OCI-LY1 (cell line): ENCODE measurements at regions not wholly inside any gene's neighbourhood (a gene's known extent, or its start where the extent isn't known, plus 50 kb on each side); places are given as distances from the start of the nearest gene placed in this dataset.

ENCODE experiments used
- H2AFZ ChIP-seq: fragments of 200-600 bp; sonication (generic), shearing (Covaris generic); 2 replicates; pipeline ENCODE4 v1.6.0; 2014; ENCODE audit warnings: antibody characterized with exemption, mild to moderate bottlenecking, low read length
- H3F3A ChIP-seq: fragments of 200-600 bp; sonication (generic), shearing (Covaris generic); 2 replicates; pipeline ENCODE4 v1.6.0; 2014; ENCODE audit warnings: mild to moderate bottlenecking, antibody characterized with exemption, low read length, moderate library complexity; ENCODE audit not compliant: insufficient read depth
- H3K27ac ChIP-seq: fragments of 200-600 bp; sonication (generic); 2 replicates; pipeline ENCODE4 v1.5.1; 2014; ENCODE audit warnings: low read length, mixed run types, mild to moderate bottlenecking, low read depth; ENCODE audit not compliant: poor library complexity, severe bottlenecking
- H3K27me3 ChIP-seq: fragments of 200-600 bp; sonication (generic); 2 replicates; pipeline ENCODE4 v1.6.0; 2014; ENCODE audit warnings: antibody characterized with exemption, mild to moderate bottlenecking, low read length, moderate library complexity; ENCODE audit not compliant: insufficient read depth
- H3K36me3 ChIP-seq: fragments of 200-600 bp; sonication (generic); 2 replicates; pipeline ENCODE4 v1.6.1; 2014; ENCODE audit warnings: mild to moderate bottlenecking, antibody characterized with exemption, low read length, moderate library complexity, mixed read lengths; ENCODE audit not compliant: insufficient read depth
- H3K4me1 ChIP-seq: fragments of 200-600 bp; sonication (generic); 2 replicates; pipeline ENCODE4 v1.5.1; 2014; ENCODE audit warnings: mild to moderate bottlenecking, low read length, moderate library complexity; ENCODE audit not compliant: insufficient read depth, severe bottlenecking
- H3K4me2 ChIP-seq: fragments of 200-600 bp; sonication (generic), shearing (Covaris generic); 2 replicates; pipeline ENCODE4 v1.6.1; 2014; ENCODE audit warnings: low read length
- H3K4me3 ChIP-seq: fragments of 200-600 bp; sonication (generic); 2 replicates; pipeline ENCODE4 v1.5.1; 2014; ENCODE audit warnings: low read length, low read depth, mild to moderate bottlenecking, mixed read lengths; ENCODE audit not compliant: poor library complexity, severe bottlenecking
- H3K79me2 ChIP-seq: fragments of 200-600 bp; shearing (Covaris generic); 2 replicates; pipeline ENCODE4 v1.6.1; 2016; ENCODE audit warnings: mixed run types, low read length, mixed read lengths; ENCODE audit not compliant: insufficient read depth
- H3K9ac ChIP-seq: fragments of 200-600 bp; sonication (generic), shearing (Covaris generic); 2 replicates; pipeline ENCODE4 v1.6.1; 2014; ENCODE audit warnings: mild to moderate bottlenecking, low read length, mixed read lengths
- H3K9me2 ChIP-seq: fragments of 200-600 bp; sonication (generic), shearing (Covaris generic); 2 replicates; pipeline ENCODE4 v1.6.1; 2014; ENCODE audit warnings: low read depth, mild to moderate bottlenecking, low read length, mixed read lengths
- H3K9me3 ChIP-seq: fragments of 200-600 bp; shearing (Covaris generic); 2 replicates; pipeline ENCODE4 v1.6.1; 2014; ENCODE audit warnings: low read length, mixed read lengths
- H4K20me1 ChIP-seq: fragments of 200-600 bp; sonication (generic), shearing (Covaris generic); 2 replicates; pipeline ENCODE4 v1.6.0; 2016; ENCODE audit warnings: mild to moderate bottlenecking, low read length; ENCODE audit not compliant: insufficient read depth
- CTCF ChIP-seq: fragments of 200-600 bp; sonication (generic), shearing (Covaris generic); IDR thresholded peaks from 2 replicates; pipeline ENCODE4 v1.5.1; 2017; ENCODE audit warnings: mild to moderate bottlenecking, antibody characterized with exemption, low read length, moderate library complexity, mixed read lengths
- EZH2 ChIP-seq: fragments of 200-600 bp; sonication (generic), shearing (Covaris generic); IDR thresholded peaks from 2 replicates; pipeline ENCODE4 v1.8.0; 2017; ENCODE audit warnings: borderline replicate concordance, mixed run types, mild to moderate bottlenecking, antibody characterized with exemption, low read length, moderate library complexity, mixed read lengths

DNA sequence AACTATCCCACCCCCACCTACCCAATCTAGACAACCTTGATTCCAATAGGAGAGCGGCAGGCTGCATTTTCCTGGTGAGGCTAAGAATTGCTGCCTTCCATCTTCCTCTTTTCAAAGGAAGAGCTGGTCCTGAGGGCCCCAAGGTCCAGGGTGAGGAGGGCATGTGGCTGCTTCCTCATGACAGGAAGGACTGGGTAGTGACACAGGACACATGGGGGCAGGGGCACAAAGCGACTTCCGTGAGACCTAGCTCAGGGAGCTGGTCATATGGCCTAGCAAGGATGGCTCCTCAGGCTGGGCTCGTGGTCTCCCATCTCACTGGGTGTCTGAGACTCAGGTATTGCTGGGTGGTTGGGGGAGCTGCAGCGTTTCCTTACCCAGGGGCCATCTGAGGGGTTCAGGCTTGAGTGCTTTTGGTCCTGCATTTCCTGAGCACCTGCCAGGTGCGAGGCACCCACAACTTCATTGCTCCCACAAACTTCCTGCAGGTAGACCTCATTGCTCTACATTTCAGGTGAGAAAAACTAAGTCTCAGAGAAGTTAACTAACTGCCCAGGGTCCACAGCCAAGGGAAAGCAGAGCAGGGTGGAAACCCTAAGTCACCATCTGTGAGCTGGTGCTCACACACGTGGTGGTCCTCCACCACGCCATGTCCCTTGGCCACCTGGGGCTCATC is 160.0 kb upstream of the TLE3 start:
- Histone ChIP-seq H3K9me3 (no peaks in the 10 kb centered on the region), H3K9ac (no peak overlapping the region), H3K79me2 (no peaks in the 10 kb centered on the region), H3K9me2 (no peaks in the 10 kb centered on the region), H3K27me3 (peaks cover 3% of the 10 kb centered on the region; the same call in 1 of the 2 replicates), H3K4me3 (no peak overlapping the region), H3K4me1 (peaks cover 37% of the 10 kb centered on the region), H2AFZ (no peak overlapping the region), H3K27ac (no peak overlapping the region), H3F3A (no peaks in the 10 kb centered on the region), H3K4me2 (no peak overlapping the region), H3K36me3 (no peaks in the 10 kb centered on the region), H4K20me1 (no peaks in the 10 kb centered on the region)
- TF ChIP-seq EZH2 (no peak), CTCF (no peak)

- Histone ChIP-seq H3K9me2 (no peaks in the 10 kb centered on the region), H2AFZ (no peak overlapping the region), H3K4me2 (no peak overlapping the region), H3F3A (no peaks in the 10 kb centered on the region), H3K9me3 (no peaks in the 10 kb centered on the region), H3K36me3 (no peaks in the 10 kb centered on the region), H4K20me1 (no peaks in the 10 kb centered on the region), H3K4me3 (no peak overlapping the region), H3K27me3 (peaks cover 3% of the 10 kb centered on the region; the same call in 1 of the 2 replicates), H3K4me1 (peaks cover 30% of the 10 kb centered on the region), H3K9ac (no peak overlapping the region), H3K27ac (no peak overlapping the region), H3K79me2 (no peaks in the 10 kb centered on the region)
- TF ChIP-seq CTCF (no peak), EZH2 (no peak)
These were observed 159.3 kb upstream of the TLE3 start for GRCh38 chr15:70257047-70257446.

- H3K36me3 ChIP-seq = no peaks in the 10 kb centered on the region
- H3K27ac ChIP-seq = no peak overlapping the region
- no peaks in the 10 kb centered on the region for H4K20me1 ChIP-seq
- H3K27me3 ChIP-seq = peaks cover 3% of the 10 kb centered on the region; the same call in 1 of the 2 replicates
- H3K4me1 ChIP-seq = peaks cover 19% of the 10 kb centered on the region
- H3K4me2 ChIP-seq = no peak overlapping the region
- no peak overlapping the region for H3K9ac ChIP-seq
- H3K4me3 ChIP-seq = no peak overlapping the region
- H3K9me2 ChIP-seq = no peaks in the 10 kb centered on the region
- TF ChIP-seq EZH2 (no peak), CTCF (no peak)
- no peaks in the 10 kb centered on the region for H3K9me3 ChIP-seq
- H3F3A ChIP-seq = no peaks in the 10 kb centered on the region
- H3K79me2 ChIP-seq = no peaks in the 10 kb centered on the region
- H2AFZ ChIP-seq = no peak overlapping the region
These were observed 156.7 kb upstream of the TLE3 start for GRCh38 chr15:70254311-70254869.
